Bronchial epithelial cell (primary cell): ENCODE measurements at regions not wholly inside any gene's neighbourhood (a gene's known extent, or its start where the extent isn't known, plus 50 kb on each side); places are given as distances from the start of the nearest gene placed in this dataset.
A peak's percentile ranks its signal among the peaks of the same experiment; 100 is the strongest.

Experiments used
- DNase-seq: peaks from one replicate; pipeline ENCODE4 v3.0.0-alpha.2; 2010; ENCODE audit warnings: low read depth
- FAIRE-seq: peaks from 2 replicates; lab custom pipeline; 2011; peaks lifted over from hg19 to GRCh38; lab: Jason Lieb, UNC
- H3K27me3 ChIP-seq: 2 replicates; pipeline ENCODE4 v1.5.1; 2011; ENCODE audit warnings: low read length; ENCODE audit not compliant: control insufficient read depth, insufficient read depth
- H3K36me3 ChIP-seq: 2 replicates; pipeline ENCODE4 v1.5.1; 2011; ENCODE audit warnings: low read length; ENCODE audit not compliant: control insufficient read depth, insufficient read depth
- H3K4me3 ChIP-seq: 2 replicates; pipeline ENCODE4 v1.5.1; 2011; ENCODE audit warnings: mild to moderate bottlenecking, low read depth, low read length, control low read depth
- CTCF ChIP-seq: IDR thresholded peaks from 2 replicates; pipeline ENCODE4 v1.5.1; 2011; ENCODE audit warnings: mild to moderate bottlenecking, moderate library complexity, low read length, control low read depth, inconsistent platforms; ENCODE audit not compliant: insufficient read depth, severe bottlenecking

GRCh38 chr9:90420211-90420610 is 222.4 kb downstream of the DIRAS2 start:
- Histone ChIP-seq H3K36me3 (no peaks in the 10 kb centered on the region), H3K27me3 (no peaks in the 10 kb centered on the region), H3K4me3 (no peak overlapping the region)
- TF ChIP-seq CTCF, result no peak
- no peak for DNase-seq
- no peak for FAIRE-seq

GRCh38 chr9:90420768-90421513 is 221.7 kb downstream of the DIRAS2 start:
- no peaks in the 10 kb centered on the region for H3K27me3 ChIP-seq
- DNase-seq (no peak), FAIRE-seq (no peak)
- H3K4me3 ChIP-seq, result no peak overlapping the region
- TF ChIP-seq CTCF, result no peak
- H3K36me3 ChIP-seq, result no peaks in the 10 kb centered on the region

- no peak for FAIRE-seq
- Histone ChIP-seq H3K36me3 (no peaks in the 10 kb centered on the region), H3K27me3 (no peaks in the 10 kb centered on the region), H3K4me3 (no peak overlapping the region)
- no peak for DNase-seq
- no peak for TF ChIP-seq CTCF
These were observed 220.8 kb downstream of the DIRAS2 start for GRCh38 chr9:90421786-90422185.

GRCh38 chr9:90423661-90424193 is 218.9 kb downstream of the DIRAS2 start:
- H3K4me3 ChIP-seq, result no peak overlapping the region
- TF ChIP-seq CTCF, result no peak
- no peaks in the 10 kb centered on the region for H3K36me3 ChIP-seq
- H3K27me3 ChIP-seq, result no peaks in the 10 kb centered on the region
- DNase-seq (no peak), FAIRE-seq (peak; percentile 58)

GRCh38 chr9:90428517-90428916 is 214.1 kb downstream of the DIRAS2 start:
- TF ChIP-seq CTCF, result no peak
- Histone ChIP-seq H3K27me3 (no peaks in the 10 kb centered on the region), H3K36me3 (no peaks in the 10 kb centered on the region), H3K4me3 (no peak overlapping the region)
- DNase-seq, result no peak
- no peak for FAIRE-seq
